Dendritic cell treated with granulocyte-macrophage colony-stimulating factor and Interleukin-4, amounts not matched to agents 40 ng/mL and 50 ng/mL, for 4 days (primary cell): ENCODE measurements at regions not wholly inside any gene's neighbourhood (a gene's known extent, or its start where the extent isn't known, plus 50 kb on each side); places are given as distances from the start of the nearest gene placed in this dataset.

Experiments used
- H3K27ac Mint-ChIP-seq: one replicate; pipeline ENCODE4 v1.8.0; 2022; ENCODE audit warnings: mild to moderate bottlenecking, mixed read lengths
- H3K27me3 Mint-ChIP-seq: one replicate; pipeline ENCODE4 v1.8.0; 2022; ENCODE audit warnings: mild to moderate bottlenecking, mixed read lengths
- H3K36me3 Mint-ChIP-seq: one replicate; pipeline ENCODE4 v1.8.0; 2022; ENCODE audit warnings: low read depth, mixed read lengths
- H3K4me1 Mint-ChIP-seq: one replicate; pipeline ENCODE4 v1.8.0; 2022; ENCODE audit warnings: low read depth, mixed read lengths
- H3K4me3 Mint-ChIP-seq: one replicate; pipeline ENCODE4 v1.8.0; 2022; ENCODE audit warnings: mild to moderate bottlenecking, moderate library complexity, mixed read lengths
- H3K9me3 Mint-ChIP-seq: one replicate; pipeline ENCODE4 v1.8.0; 2022; ENCODE audit warnings: mixed read lengths
- intact Hi-C: fragments of 100-400 bp; cut with micrococcal nuclease; formaldehyde crosslinking; loops from one replicate; pipeline ENCODE4 v1.15.0; 2022

DNA sequence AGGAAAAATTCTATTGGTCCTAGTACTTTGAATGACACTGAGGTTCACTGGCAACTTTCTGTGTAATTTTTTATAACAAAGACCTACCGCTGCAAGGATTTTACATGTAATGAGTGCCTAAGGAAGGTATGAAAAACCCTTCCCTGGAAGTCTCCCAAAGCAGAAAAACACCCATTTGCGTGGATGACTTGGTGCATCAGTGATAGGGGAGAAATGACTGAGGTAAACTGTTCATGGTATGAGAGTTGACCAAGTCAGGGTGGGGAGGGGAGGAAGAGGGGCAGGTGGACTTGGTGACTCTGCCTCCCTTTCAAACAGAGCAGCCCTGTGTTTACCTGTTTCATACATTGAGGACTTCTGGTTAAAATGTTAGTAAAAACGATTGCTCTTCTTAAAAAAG is 78.8 kb upstream of the IPO9 start:
- Mint-ChIP-seq H3K4me3 (no peak overlapping the region), H3K27me3 (peaks cover 2% of the 10 kb centered on the region), H3K9me3 (no peaks in the 10 kb centered on the region), H3K27ac (peak overlapping the region; percentile 61), H3K4me1 (peaks cover 38% of the 10 kb centered on the region), H3K36me3 (no peaks in the 10 kb centered on the region)
- intact Hi-C loops, result no loop called here

DNA sequence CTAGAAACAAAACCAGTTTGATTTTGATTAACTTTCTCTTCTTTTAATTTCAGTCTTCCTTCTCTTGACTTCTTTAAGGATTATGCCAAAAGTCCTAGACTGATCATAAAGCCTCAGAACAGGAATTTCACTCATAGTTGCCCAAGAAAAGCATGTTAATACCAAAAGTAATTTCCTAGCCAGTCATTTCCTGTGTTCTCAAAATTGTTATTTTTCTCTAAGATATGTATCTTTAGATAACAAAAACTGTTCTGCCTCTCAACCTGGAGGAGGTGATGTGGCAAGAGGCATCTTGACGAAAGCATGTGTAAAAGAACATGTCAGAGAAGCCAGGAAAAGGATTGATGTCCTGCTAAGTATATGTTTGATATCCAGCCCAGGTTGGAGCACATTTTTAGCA is 78.0 kb upstream of the IPO9 start:
- Mint-ChIP-seq H3K27me3 (peaks cover 4% of the 10 kb centered on the region), H3K27ac (no peak overlapping the region), H3K9me3 (no peaks in the 10 kb centered on the region), H3K36me3 (no peaks in the 10 kb centered on the region), H3K4me1 (peaks cover 43% of the 10 kb centered on the region), H3K4me3 (no peak overlapping the region)
- intact Hi-C loops, result no loop called here

DNA sequence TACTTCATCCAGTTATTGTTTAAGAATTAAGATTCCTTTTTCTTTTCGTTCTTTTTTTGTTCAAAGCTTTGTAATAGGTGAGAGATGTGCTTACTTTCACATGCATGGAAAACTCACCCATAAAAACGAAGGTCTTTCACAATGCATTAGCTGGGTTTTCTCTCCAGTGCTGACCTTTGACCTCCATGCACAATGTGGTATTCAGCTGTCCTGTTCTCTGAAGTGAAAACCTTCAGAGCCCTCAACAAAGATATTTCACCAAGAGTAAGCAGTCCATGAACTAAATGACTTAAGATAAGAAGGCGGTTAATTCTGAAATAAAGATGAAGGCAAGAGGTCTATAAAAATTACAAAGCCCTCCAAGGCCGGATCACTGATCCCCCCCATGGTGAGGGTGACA is 77.1 kb upstream of the IPO9 start:
- Mint-ChIP-seq H3K36me3 (no peaks in the 10 kb centered on the region), H3K9me3 (no peaks in the 10 kb centered on the region), H3K4me3 (no peak overlapping the region), H3K27me3 (peaks cover 6% of the 10 kb centered on the region), H3K4me1 (peaks cover 48% of the 10 kb centered on the region), H3K27ac (no peak overlapping the region)
- intact Hi-C loops, result no loop called here

DNA sequence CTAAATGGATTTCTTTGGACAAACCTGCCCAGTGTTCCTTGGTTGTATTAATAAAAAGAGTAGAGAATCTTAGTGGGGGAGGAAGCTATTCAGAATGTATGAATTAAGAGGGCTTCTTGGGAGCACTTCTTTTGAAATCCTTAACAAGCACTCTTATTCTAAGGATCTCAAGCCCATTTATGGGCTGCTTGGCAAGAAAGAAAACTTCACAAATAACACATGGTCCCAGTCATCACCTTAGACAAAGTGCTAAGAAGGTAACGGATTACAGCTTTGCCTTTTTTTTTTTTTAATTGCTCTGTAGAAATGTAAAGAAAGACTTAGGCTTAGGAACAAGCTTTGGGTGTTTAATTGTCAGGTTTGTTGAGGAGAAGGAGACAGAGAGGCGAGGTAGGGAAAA is 76.6 kb upstream of the IPO9 start:
- intact Hi-C loops, result no loop called here
- Mint-ChIP-seq H3K9me3 (no peaks in the 10 kb centered on the region), H3K27ac (no peak overlapping the region), H3K36me3 (no peaks in the 10 kb centered on the region), H3K4me1 (peaks cover 52% of the 10 kb centered on the region), H3K27me3 (peaks cover 9% of the 10 kb centered on the region), H3K4me3 (no peak overlapping the region)

DNA sequence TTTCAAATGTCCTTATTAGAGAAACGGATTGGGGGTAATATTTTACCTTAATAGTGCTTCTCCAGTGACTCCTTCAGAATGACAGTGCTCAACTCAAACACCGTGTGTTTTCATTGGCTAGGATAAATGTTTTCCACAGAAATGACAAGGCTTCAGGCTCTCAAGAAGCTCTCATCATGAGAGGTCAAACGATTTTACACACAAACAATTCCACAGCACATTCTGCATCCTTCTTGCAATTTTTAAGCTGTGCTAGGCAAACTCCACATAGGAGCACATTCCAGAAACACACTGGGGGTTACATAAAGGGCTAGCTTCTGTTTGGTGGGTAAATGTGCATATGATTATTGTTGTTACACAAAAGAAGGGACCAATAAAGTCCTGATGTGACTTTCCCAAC is 75.5 kb upstream of the IPO9 start:
- Mint-ChIP-seq H3K36me3 (no peaks in the 10 kb centered on the region), H3K4me3 (no peak overlapping the region), H3K9me3 (no peaks in the 10 kb centered on the region), H3K27ac (no peak overlapping the region), H3K27me3 (peaks cover 10% of the 10 kb centered on the region), H3K4me1 (peaks cover 59% of the 10 kb centered on the region)
- intact Hi-C loops, result no loop called here

DNA sequence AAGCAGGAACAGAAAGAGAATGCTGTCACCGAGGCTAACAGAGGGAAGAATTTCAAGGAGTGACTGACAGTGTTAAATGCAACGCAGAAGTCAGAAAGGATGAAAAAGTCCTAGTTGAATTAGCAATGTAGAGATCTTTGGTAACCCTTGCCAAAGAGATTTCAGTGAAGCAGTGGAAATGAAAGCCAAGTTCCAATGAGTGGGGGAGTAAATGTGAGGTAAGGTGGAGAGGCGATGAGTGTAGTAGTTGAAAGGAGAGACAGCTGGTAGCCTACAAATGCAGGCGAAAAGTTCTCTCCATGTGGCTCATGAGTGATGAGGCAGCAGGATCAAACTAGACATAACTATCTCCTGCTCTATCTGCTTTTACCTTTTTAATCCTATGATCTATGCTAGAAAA is 74.6 kb upstream of the IPO9 start:
- Mint-ChIP-seq H3K36me3 (no peaks in the 10 kb centered on the region), H3K4me3 (no peak overlapping the region), H3K27me3 (peaks cover 10% of the 10 kb centered on the region), H3K4me1 (peaks cover 52% of the 10 kb centered on the region), H3K9me3 (no peaks in the 10 kb centered on the region), H3K27ac (no peak overlapping the region)
- intact Hi-C loops, result no loop called here

DNA sequence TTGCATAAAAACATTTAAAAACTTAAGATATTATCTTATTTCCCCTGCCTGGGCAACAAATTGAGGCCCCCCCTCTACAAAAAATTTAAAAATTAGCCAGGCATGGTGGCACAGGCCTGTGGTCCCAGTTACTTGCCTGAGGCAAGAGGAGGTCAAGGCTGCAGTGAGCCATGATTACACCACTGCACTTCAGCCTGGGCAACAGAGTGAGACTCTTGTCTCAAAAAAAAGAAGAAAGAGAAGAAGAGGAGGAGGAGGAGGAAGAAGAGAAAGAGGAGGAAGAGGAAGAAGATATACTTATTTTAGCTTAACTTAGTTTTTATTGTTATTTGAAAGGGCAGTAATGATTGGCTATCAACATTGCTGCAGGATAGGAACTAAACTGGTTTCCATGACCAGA is 73.8 kb upstream of the IPO9 start:
- Mint-ChIP-seq H3K36me3 (no peaks in the 10 kb centered on the region), H3K27ac (no peak overlapping the region), H3K4me3 (no peak overlapping the region), H3K27me3 (peaks cover 10% of the 10 kb centered on the region), H3K4me1 (peaks cover 45% of the 10 kb centered on the region), H3K9me3 (no peaks in the 10 kb centered on the region)
- intact Hi-C loops, result no loop called here

DNA sequence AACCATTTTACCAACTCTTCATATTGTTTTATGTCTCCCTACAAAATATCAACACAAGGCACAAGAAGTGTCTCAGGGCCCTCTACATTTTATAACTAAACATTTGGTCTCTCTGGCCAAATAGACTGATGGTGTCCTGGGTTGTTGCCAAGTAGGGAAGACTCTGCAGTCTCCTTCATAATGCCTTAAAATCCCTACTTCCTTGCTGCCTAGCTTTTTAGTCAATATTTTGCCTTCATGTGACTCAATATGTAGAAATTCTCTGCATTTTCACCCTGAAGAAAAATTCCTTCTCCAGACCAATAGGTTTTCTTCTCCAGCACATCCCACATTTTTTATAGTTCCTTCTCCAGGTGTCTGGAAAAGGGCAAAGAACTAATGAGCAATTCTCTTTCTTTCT is 72.6 kb upstream of the IPO9 start:
- intact Hi-C loops, result no loop called here
- H3K9me3 Mint-ChIP-seq, result no peaks in the 10 kb centered on the region
- H3K36me3 Mint-ChIP-seq, result no peaks in the 10 kb centered on the region
- H3K27me3 Mint-ChIP-seq, result peaks cover 10% of the 10 kb centered on the region
- H3K27ac Mint-ChIP-seq, result no peak overlapping the region
- H3K4me1 Mint-ChIP-seq, result peaks cover 42% of the 10 kb centered on the region
- no peak overlapping the region for H3K4me3 Mint-ChIP-seq

DNA sequence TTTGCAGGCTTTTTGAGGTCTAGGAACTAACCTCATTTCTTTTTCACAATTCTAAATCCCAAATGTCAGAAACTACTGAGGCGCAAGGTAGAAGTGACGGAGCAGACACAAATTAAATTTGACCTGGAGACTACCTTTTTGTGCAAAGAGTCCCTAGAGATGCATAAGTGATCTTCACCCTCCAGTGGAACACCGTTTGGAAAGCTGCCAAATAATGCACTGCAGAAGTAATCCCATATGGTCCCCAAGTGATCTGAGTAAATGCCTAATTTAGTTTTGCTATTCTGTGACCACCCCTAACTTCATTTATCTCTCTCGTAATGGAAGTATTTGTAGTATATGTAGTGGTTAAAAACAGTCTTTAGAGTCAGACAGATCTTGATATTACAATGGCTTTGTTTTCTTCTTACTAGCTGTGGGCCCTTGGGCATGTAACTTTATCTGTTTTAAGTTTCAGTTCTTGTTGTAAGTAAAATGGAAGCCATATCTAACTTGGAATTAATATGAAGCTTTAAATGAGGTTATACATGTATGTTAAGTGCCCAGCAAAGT is 70.4 kb upstream of the IPO9 start:
- H3K4me1 Mint-ChIP-seq, result peaks cover 40% of the 10 kb centered on the region
- H3K4me3 Mint-ChIP-seq, result no peak overlapping the region
- no peaks in the 10 kb centered on the region for H3K36me3 Mint-ChIP-seq
- intact Hi-C loops, result no loop called here
- no peak overlapping the region for H3K27ac Mint-ChIP-seq
- H3K9me3 Mint-ChIP-seq, result no peaks in the 10 kb centered on the region
- H3K27me3 Mint-ChIP-seq, result peaks cover 10% of the 10 kb centered on the region

DNA sequence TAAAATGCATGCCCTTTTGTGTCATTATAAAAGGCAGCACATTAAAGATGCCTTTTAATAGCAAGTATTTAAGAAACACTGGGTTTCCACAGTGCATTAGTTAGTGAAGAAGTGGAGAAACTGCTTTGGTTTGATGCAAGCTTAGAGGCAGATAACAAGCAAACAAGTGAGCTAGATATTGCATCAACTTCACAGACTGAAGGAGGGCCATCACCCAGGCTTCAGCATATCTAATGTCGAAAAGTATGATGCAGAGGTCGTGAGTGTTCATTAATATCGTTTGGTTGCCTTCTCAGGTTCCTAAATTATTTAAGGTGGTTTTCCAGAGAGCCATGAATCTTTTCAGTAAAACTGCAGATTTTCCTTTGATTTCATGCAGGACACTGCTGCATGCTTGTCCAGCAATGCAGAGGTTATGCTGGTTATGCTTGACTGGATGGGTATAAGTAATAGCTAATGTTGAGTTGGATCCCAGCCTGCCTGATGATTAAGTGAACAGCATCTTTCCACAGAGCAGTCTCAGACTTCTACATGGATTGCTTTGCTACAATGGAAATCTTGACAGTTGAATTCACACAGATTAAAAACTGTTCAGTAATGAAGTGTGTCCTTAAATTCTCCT is 69.7 kb upstream of the IPO9 start:
- peaks cover 8% of the 10 kb centered on the region for H3K27me3 Mint-ChIP-seq

DNA sequence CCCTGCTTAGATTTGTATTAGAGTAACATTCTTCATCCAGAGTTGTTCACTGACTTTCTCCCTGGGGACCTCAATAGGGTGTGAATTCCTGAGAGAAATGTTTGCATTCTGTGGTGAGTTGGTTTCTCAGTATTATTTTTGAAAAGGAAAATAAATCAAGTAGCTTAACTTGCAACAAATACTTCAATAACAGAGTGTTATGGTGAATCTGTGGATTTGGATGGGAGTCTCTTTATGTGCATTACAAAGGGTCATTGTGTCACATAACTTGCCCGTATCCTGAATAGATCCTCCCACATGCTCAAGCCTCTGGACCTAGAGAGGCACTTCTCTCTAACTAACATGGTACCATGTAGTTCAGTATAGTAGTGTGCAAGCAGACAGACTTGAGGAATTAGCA is 68.4 kb upstream of the IPO9 start:
- no peaks in the 10 kb centered on the region for H3K9me3 Mint-ChIP-seq
- peaks cover 6% of the 10 kb centered on the region for H3K27me3 Mint-ChIP-seq
- H3K36me3 Mint-ChIP-seq, result no peaks in the 10 kb centered on the region
- intact Hi-C loops, result no loop called here
- no peak overlapping the region for H3K4me3 Mint-ChIP-seq
- H3K27ac Mint-ChIP-seq, result no peak overlapping the region
- peaks cover 30% of the 10 kb centered on the region for H3K4me1 Mint-ChIP-seq

More for the DNA sequence above, 69.7 kb upstream of the IPO9 start:
- Mint-ChIP-seq H3K4me1 (peaks cover 40% of the 10 kb centered on the region), H3K27ac (no peak overlapping the region), H3K9me3 (no peaks in the 10 kb centered on the region), H3K4me3 (no peak overlapping the region), H3K36me3 (no peaks in the 10 kb centered on the region)
- intact Hi-C loops, result no loop called here

DNA sequence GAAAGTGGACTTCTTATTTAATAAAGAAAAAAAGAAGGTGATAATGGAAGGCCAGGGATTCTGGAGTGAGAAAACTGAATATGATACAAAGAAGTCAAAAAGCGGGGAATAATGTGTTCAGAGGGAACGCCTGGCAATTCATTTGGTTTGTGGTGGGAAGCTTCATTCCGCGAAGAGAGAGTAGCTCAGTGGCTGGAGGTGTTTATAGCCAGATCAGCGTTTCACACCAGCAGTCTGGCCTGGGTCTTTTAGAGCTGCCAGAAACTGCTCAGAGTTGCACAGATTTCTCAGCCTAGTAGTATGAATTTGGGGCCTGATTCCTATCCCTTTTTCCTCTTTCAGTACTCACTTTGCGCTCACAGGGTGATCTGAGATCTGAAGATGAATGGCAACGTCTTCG is 67.8 kb upstream of the IPO9 start:
- Mint-ChIP-seq H3K4me1 (peaks cover 30% of the 10 kb centered on the region), H3K27me3 (peaks cover 6% of the 10 kb centered on the region), H3K27ac (no peak overlapping the region), H3K4me3 (no peak overlapping the region), H3K9me3 (no peaks in the 10 kb centered on the region), H3K36me3 (no peaks in the 10 kb centered on the region)
- intact Hi-C loops, result no loop called here

DNA sequence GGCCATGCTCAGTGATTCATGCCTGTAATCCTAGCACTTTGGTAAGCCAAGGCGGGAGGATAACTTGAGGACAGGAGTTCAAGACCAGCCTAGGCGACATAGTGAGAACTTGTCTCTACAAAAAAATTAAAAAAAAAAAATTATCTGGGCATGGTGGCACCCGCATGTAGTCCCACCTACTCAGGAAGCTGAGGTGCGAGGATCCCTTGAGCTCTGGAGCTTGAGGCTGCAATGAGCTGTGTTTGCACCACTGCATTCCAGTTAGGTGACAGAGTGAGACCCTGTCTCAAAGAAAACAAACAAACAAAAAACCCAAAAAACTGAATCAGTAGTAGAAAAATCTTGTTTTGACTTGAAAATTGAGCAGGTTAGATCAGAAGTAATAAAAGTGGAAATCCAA is 67.1 kb upstream of the IPO9 start:
- H3K27ac Mint-ChIP-seq, result no peak overlapping the region
- no peak overlapping the region for H3K4me3 Mint-ChIP-seq
- H3K9me3 Mint-ChIP-seq, result no peaks in the 10 kb centered on the region
- H3K4me1 Mint-ChIP-seq, result peaks cover 25% of the 10 kb centered on the region
- intact Hi-C loops, result no loop called here
- peaks cover 3% of the 10 kb centered on the region for H3K27me3 Mint-ChIP-seq
- H3K36me3 Mint-ChIP-seq, result no peaks in the 10 kb centered on the region

DNA sequence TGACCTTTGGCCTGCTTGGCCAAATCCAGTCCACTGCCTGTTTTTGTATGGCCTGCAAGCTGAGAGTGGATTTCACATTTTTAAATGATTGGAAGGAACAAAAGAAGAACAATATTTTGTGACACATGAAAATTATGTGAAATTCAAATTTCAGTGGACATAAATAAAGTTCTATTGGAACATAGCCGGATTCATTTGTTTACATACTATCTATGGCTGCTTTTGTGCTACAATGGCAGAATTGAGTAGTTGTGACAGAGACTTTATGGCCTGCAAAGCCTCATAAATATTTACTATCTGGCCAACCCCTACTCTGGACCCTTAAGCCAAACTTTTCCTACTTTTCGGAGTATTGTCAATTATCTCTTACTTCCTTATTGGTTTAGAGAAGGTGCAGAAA is 66.6 kb upstream of the IPO9 start:
- Mint-ChIP-seq H3K27ac (no peak overlapping the region), H3K4me3 (no peak overlapping the region), H3K27me3 (peaks cover under 1% of the 10 kb centered on the region), H3K36me3 (no peaks in the 10 kb centered on the region), H3K4me1 (peaks cover 20% of the 10 kb centered on the region), H3K9me3 (no peaks in the 10 kb centered on the region)
- intact Hi-C loops, result no loop called here

DNA sequence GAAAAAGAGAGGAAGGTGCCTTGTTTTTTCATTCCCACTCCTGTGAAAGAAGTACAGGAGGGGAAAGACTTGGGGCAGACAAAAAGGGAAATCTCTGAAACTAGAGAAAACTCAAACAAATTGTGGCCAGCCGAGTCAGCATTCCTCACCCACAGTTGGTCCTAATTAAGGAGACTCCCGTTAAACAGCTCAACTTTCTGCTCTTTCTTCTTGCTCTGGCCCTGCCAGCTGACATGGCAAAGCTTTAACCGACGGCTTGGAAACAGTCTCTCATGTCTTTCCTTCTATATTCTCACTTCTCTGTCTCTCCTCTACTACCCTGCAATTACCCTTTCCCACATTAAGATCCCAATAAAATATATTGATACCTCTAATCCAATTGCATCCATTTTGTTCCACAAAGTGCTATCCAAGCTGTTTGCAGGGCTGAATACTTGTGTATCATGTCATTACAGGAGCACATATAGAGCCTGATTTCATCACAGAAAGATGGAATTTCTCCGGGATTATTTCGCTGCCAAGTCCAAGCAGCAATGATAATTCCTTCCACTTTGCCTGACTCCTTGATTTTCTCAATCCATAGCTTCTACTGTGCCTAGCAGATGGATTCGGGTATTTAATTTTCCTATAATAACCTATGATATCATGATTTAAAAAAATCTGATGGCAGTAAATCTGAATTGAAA is 65.4 kb upstream of the IPO9 start:
- Mint-ChIP-seq H3K9me3 (no peaks in the 10 kb centered on the region), H3K36me3 (no peaks in the 10 kb centered on the region), H3K4me3 (no peak overlapping the region), H3K27ac (peak overlapping the region; percentile 4), H3K4me1 (peaks cover 7% of the 10 kb centered on the region), H3K27me3 (no peaks in the 10 kb centered on the region)
- intact Hi-C loops, result no loop called here
